ENCODE measurements at regions not wholly inside any gene's neighbourhood (a gene's known extent, or its start where the extent isn't known, plus 50 kb on each side); places are given as distances from the start of the nearest gene placed in this dataset.

GRCh38 chr10:30770816-30771215, 141.3 kb upstream of the LYZL2 start:
- Histone ChIP-seq H3K36me3 (no peaks in the 10 kb centered on the region), H3K4me1 (no peaks in the 10 kb centered on the region), H3K4me3 (no peak overlapping the region), H3K9me3 (no peaks in the 10 kb centered on the region), H3K27me3 (no peaks in the 10 kb centered on the region), H3K27ac (no peak overlapping the region)
- ATAC-seq (no peak), DNase-seq (no peak)
- intact Hi-C loops (cut with DNase I) = no loop called here
- WGBS (ENCODE audit: insufficient coverage, low coverage, low lambda C conversion rate, missing lambda C conversion rate) = 27% methylated on average over 1 of the region's 1 CpG
- no peak for TF ChIP-seq CTCF (IDR thresholded peaks at IDR 0.05)
- TF ChIP-seq POLR2A (IDR thresholded peaks at IDR 0.05) = no peak

GRCh38 chr10:30770229-30770628, 140.7 kb upstream of the LYZL2 start:
- intact Hi-C loops (cut with DNase I) = no loop called here
- no peak for ATAC-seq
- no peaks in the 10 kb centered on the region for H3K27me3 ChIP-seq

GRCh38 chr10:30769361-30769760, 139.8 kb upstream of the LYZL2 start:
- Histone ChIP-seq H3K4me3 (no peak overlapping the region), H3K36me3 (no peaks in the 10 kb centered on the region), H3K27ac (no peak overlapping the region), H3K9me3 (no peaks in the 10 kb centered on the region), H3K27me3 (no peaks in the 10 kb centered on the region), H3K4me1 (no peaks in the 10 kb centered on the region)
- WGBS (ENCODE audit: insufficient coverage, low coverage, low lambda C conversion rate, missing lambda C conversion rate) = no CpG with 5 or more reads among the region's 16 CpGs
- ATAC-seq (peak in 1 of 4 donors; percentile 33), DNase-seq (no peak)
- TF ChIP-seq POLR2A (IDR thresholded peaks at IDR 0.05) (no peak), CTCF (IDR thresholded peaks at IDR 0.05) (no peak)
- intact Hi-C loops (cut with DNase I) = no loop called here

More at GRCh38 chr10:30770229-30770628, 140.7 kb upstream of the LYZL2 start:
- Histone ChIP-seq H3K27ac (no peak overlapping the region), H3K36me3 (no peaks in the 10 kb centered on the region), H3K4me1 (no peaks in the 10 kb centered on the region), H3K4me3 (no peak overlapping the region), H3K9me3 (no peaks in the 10 kb centered on the region)
- 80% methylated on average over 2 of the region's 2 CpGs for WGBS (ENCODE audit: insufficient coverage, low coverage, low lambda C conversion rate, missing lambda C conversion rate)
- no peak for TF ChIP-seq CTCF (IDR thresholded peaks at IDR 0.05)
- TF ChIP-seq POLR2A (IDR thresholded peaks at IDR 0.05) = no peak
- no peak for DNase-seq

GRCh38 chr10:30765616-30766015, 136.1 kb upstream of the LYZL2 start:
- Histone ChIP-seq H3K27me3 (no peaks in the 10 kb centered on the region), H3K27ac (no peak overlapping the region), H3K9me3 (no peaks in the 10 kb centered on the region), H3K4me3 (no peak overlapping the region), H3K36me3 (no peaks in the 10 kb centered on the region), H3K4me1 (no peaks in the 10 kb centered on the region)
- 64% methylated on average over 4 of the region's 8 CpGs for WGBS (ENCODE audit: insufficient coverage, low coverage, low lambda C conversion rate, missing lambda C conversion rate)
- ATAC-seq = no peak
- intact Hi-C loops (cut with DNase I) = no loop called here
- DNase-seq = no peak
- no peak for TF ChIP-seq POLR2A (IDR thresholded peaks at IDR 0.05)
- no peak for TF ChIP-seq CTCF (IDR thresholded peaks at IDR 0.05)

GRCh38 chr10:30765022-30765615, 135.6 kb upstream of the LYZL2 start:
- intact Hi-C loops (cut with DNase I) = no loop called here
- no peak overlapping the region for H3K27ac ChIP-seq

More at GRCh38 chr10:30765022-30765615, 135.6 kb upstream of the LYZL2 start:
- H3K27me3 ChIP-seq = no peaks in the 10 kb centered on the region
- no peaks in the 10 kb centered on the region for H3K36me3 ChIP-seq
- no peaks in the 10 kb centered on the region for H3K4me1 ChIP-seq
- WGBS (ENCODE audit: insufficient coverage, low coverage, low lambda C conversion rate, missing lambda C conversion rate) = 51% methylated on average over 9 of the region's 11 CpGs
- ATAC-seq = no peak
- no peak for DNase-seq
- H3K9me3 ChIP-seq = no peaks in the 10 kb centered on the region
- TF ChIP-seq POLR2A (IDR thresholded peaks at IDR 0.05) (no peak), CTCF (IDR thresholded peaks at IDR 0.05) (no peak)
- H3K4me3 ChIP-seq = no peak overlapping the region
